Ishikawa (cell line): ENCODE measurements at regions not wholly inside any gene's neighbourhood (a gene's known extent, or its start where the extent isn't known, plus 50 kb on each side); places are given as distances from the start of the nearest gene placed in this dataset.

Experiments
- CEBPB ChIP-seq: IDR thresholded peaks from 2 replicates; pipeline ENCODE4 v1.6.1; 2012
- CREB1 ChIP-seq: IDR thresholded peaks from 2 replicates; pipeline ENCODE4 v1.6.1; 2012; ENCODE audit warnings: low read depth
- EGR1 ChIP-seq: IDR thresholded peaks from 2 replicates; pipeline ENCODE4 v1.6.1; 2012
- EP300 ChIP-seq: IDR thresholded peaks from 2 replicates; pipeline ENCODE4 v1.6.1; 2012; ENCODE audit warnings: borderline replicate concordance
- FOXM1 ChIP-seq: IDR thresholded peaks from 2 replicates; pipeline ENCODE4 v1.6.1; 2012; ENCODE audit warnings: low read depth, borderline replicate concordance
- MAX ChIP-seq: IDR thresholded peaks from 2 replicates; pipeline ENCODE4 v1.6.1; 2012
- NFIC ChIP-seq: IDR thresholded peaks from 2 replicates; pipeline ENCODE4 v1.6.1; 2012
- RAD21 ChIP-seq: IDR thresholded peaks from 2 replicates; pipeline ENCODE4 v1.6.1; 2012; ENCODE audit warnings: low read depth
- REST ChIP-seq: IDR thresholded peaks from 2 replicates; pipeline ENCODE4 v1.6.1; 2012; ENCODE audit warnings: low read depth, mild to moderate bottlenecking
- TAF1 ChIP-seq: IDR thresholded peaks from 2 replicates; pipeline ENCODE4 v1.6.1; 2012; ENCODE audit warnings: low read depth, mild to moderate bottlenecking
- TCF12 ChIP-seq: IDR thresholded peaks from 2 replicates; pipeline ENCODE4 v1.6.1; 2012; ENCODE audit warnings: low read depth
- TEAD4 ChIP-seq: IDR thresholded peaks from 2 replicates; pipeline ENCODE4 v1.6.1; 2012
- USF1 ChIP-seq: IDR thresholded peaks from 2 replicates; pipeline ENCODE4 v1.6.1; 2012
- YY1 ChIP-seq: IDR thresholded peaks from 2 replicates; pipeline ENCODE4 v1.6.1; 2012; ENCODE audit warnings: low read depth
- ZBTB7A ChIP-seq: IDR thresholded peaks from 2 replicates; pipeline ENCODE4 v1.6.1; 2012; ENCODE audit warnings: low read depth

- TF ChIP-seq REST, result no peak
- TF ChIP-seq MAX, result no peak
- no peak for TF ChIP-seq ZBTB7A
- no peak for TF ChIP-seq RAD21
- TF ChIP-seq TEAD4, result no peak
- no peak for TF ChIP-seq TAF1
- TF ChIP-seq FOXM1, result no peak
- TF ChIP-seq TCF12, result no peak
- no peak for TF ChIP-seq NFIC
- no peak for TF ChIP-seq CREB1
Measured at GRCh38 chr18:78368726-78369125, 610.9 kb upstream of the SALL3 start.

GRCh38 chr18:78376046-78376445 is 603.6 kb upstream of the SALL3 start:
- TF ChIP-seq FOXM1, result no peak
- TF ChIP-seq NFIC, result no peak
- TF ChIP-seq EGR1, result no peak
- TF ChIP-seq EP300, result no peak

- TF ChIP-seq CEBPB (no peak), TCF12 (no peak), REST (no peak)
Measured at GRCh38 chr18:78378403-78378802, 601.2 kb upstream of the SALL3 start.

GRCh38 chr18:78378983-78379382 is 600.6 kb upstream of the SALL3 start:
- TF ChIP-seq RAD21 (no peak), USF1 (no peak), CEBPB (no peak), CREB1 (no peak), TEAD4 (no peak), TCF12 (no peak), FOXM1 (no peak), YY1 (no peak)

- TF ChIP-seq NFIC, result no peak
- no peak for TF ChIP-seq RAD21
- no peak for TF ChIP-seq YY1
Measured at GRCh38 chr18:78390348-78390951, 589.2 kb upstream of the SALL3 start.

- TF ChIP-seq EP300, result no peak
Measured at GRCh38 chr18:78390952-78391348, 588.7 kb upstream of the SALL3 start.

GRCh38 chr18:78393086-78393862 is 586.3 kb upstream of the SALL3 start:
- TF ChIP-seq TCF12 (no peak), NFIC (no peak), TAF1 (no peak), ZBTB7A (no peak), USF1 (no peak), REST (no peak), CEBPB (no peak), CREB1 (no peak), YY1 (no peak), EP300 (no peak), EGR1 (no peak)
